KMS-11 (cell line): ENCODE measurements at regions not wholly inside any gene's neighbourhood (a gene's known extent, or its start where the extent isn't known, plus 50 kb on each side); places are given as distances from the start of the nearest gene placed in this dataset.

Source experiments
- H2AFZ ChIP-seq: fragments of 200-600 bp; sonication (generic); 2 replicates; pipeline ENCODE4 v1.6.1; 2016; ENCODE audit warnings: antibody characterized with exemption, mixed run types, low read depth
- H3K27ac ChIP-seq: fragments of 200-600 bp; sonication (generic); 2 replicates; pipeline ENCODE4 v1.6.1; 2016; ENCODE audit warnings: mild to moderate bottlenecking, mixed run types
- H3K27me3 ChIP-seq: fragments of 200-600 bp; sonication (generic); 2 replicates; pipeline ENCODE4 v1.6.1; 2017; ENCODE audit warnings: mild to moderate bottlenecking, low read depth, mixed run types, moderate library complexity; ENCODE audit not compliant: insufficient read depth
- H3K36me3 ChIP-seq: fragments of 200-600 bp; sonication (generic); 2 replicates; pipeline ENCODE4 v1.6.1; 2017; ENCODE audit warnings: mild to moderate bottlenecking, mixed run types; ENCODE audit not compliant: insufficient read depth
- H3K4me1 ChIP-seq: fragments of 200-600 bp; sonication (generic); 2 replicates; pipeline ENCODE4 v1.6.1; 2016; ENCODE audit warnings: mild to moderate bottlenecking, low read depth, mixed run types; ENCODE audit not compliant: poor library complexity, severe bottlenecking
- H3K4me2 ChIP-seq: fragments of 200-600 bp; sonication (generic); 2 replicates; pipeline ENCODE4 v1.7.0; 2016; ENCODE audit warnings: mild to moderate bottlenecking, mixed run types
- H3K4me3 ChIP-seq: fragments of 200-600 bp; sonication (generic); IDR thresholded peaks from 2 replicates; pipeline ENCODE4 v1.6.1; 2017; ENCODE audit warnings: low read depth, low read length, mixed read lengths; ENCODE audit not compliant: insufficient read depth
- H3K79me2 ChIP-seq: fragments of 200-600 bp; sonication (generic); 2 replicates; pipeline ENCODE4 v1.6.1; 2016; ENCODE audit warnings: low read depth, mixed run types; ENCODE audit not compliant: insufficient read depth
- H3K9ac ChIP-seq: fragments of 200-600 bp; sonication (generic); 2 replicates; pipeline ENCODE4 v1.6.1; 2016; ENCODE audit warnings: mild to moderate bottlenecking, mixed run types
- H4K20me1 ChIP-seq: fragments of 200-600 bp; sonication (generic); 2 replicates; pipeline ENCODE4 v1.6.1; 2016; ENCODE audit warnings: mild to moderate bottlenecking, mixed run types; ENCODE audit not compliant: insufficient read depth
- CTCF ChIP-seq: fragments of 200-600 bp; sonication (generic); conservative IDR thresholded peaks from 2 replicates; pipeline ENCODE4 v1.6.1; 2017; ENCODE audit warnings: low read depth, mild to moderate bottlenecking, antibody characterized with exemption, low read length, moderate library complexity, mixed read lengths

- H3K27me3 ChIP-seq: no peaks in the 10 kb centered on the region
- H3K4me1 ChIP-seq: no peaks in the 10 kb centered on the region
- H3K9ac ChIP-seq: no peak overlapping the region
- no peaks in the 10 kb centered on the region for H4K20me1 ChIP-seq
- no peak overlapping the region for H2AFZ ChIP-seq
- TF ChIP-seq CTCF: no peak
- H3K4me2 ChIP-seq: no peak overlapping the region
- no peaks in the 10 kb centered on the region for H3K36me3 ChIP-seq
- no peak overlapping the region for H3K4me3 ChIP-seq
- H3K27ac ChIP-seq: no peak overlapping the region
- no peaks in the 10 kb centered on the region for H3K79me2 ChIP-seq
Observed at GRCh38 chr10:106111246-106111645, 1053.3 kb downstream of the SORCS1 start.

GRCh38 chr10:106107706-106108105 lies 1056.8 kb downstream of the SORCS1 start:
- no peaks in the 10 kb centered on the region for H3K79me2 ChIP-seq
- no peaks in the 10 kb centered on the region for H3K36me3 ChIP-seq
- H3K4me2 ChIP-seq: no peak overlapping the region
- H3K4me1 ChIP-seq: no peaks in the 10 kb centered on the region
- no peak overlapping the region for H3K4me3 ChIP-seq
- no peak for TF ChIP-seq CTCF
- H3K9ac ChIP-seq: no peak overlapping the region
- no peak overlapping the region for H3K27ac ChIP-seq
- H4K20me1 ChIP-seq: no peaks in the 10 kb centered on the region
- H3K27me3 ChIP-seq: no peaks in the 10 kb centered on the region
- H2AFZ ChIP-seq: no peak overlapping the region

GRCh38 chr10:106106114-106106513 lies 1058.4 kb downstream of the SORCS1 start:
- H3K27me3 ChIP-seq: no peaks in the 10 kb centered on the region
- no peaks in the 10 kb centered on the region for H3K36me3 ChIP-seq
- H3K79me2 ChIP-seq: no peaks in the 10 kb centered on the region
- H3K9ac ChIP-seq: no peak overlapping the region
- H3K4me3 ChIP-seq: no peak overlapping the region
- no peak overlapping the region for H2AFZ ChIP-seq
- no peak for TF ChIP-seq CTCF
- H3K27ac ChIP-seq: no peak overlapping the region
- no peak overlapping the region for H3K4me2 ChIP-seq
- no peaks in the 10 kb centered on the region for H3K4me1 ChIP-seq
- H4K20me1 ChIP-seq: no peaks in the 10 kb centered on the region

GRCh38 chr10:106089855-106090254 lies 1074.7 kb downstream of the SORCS1 start:
- H2AFZ ChIP-seq: no peak overlapping the region
- H3K27ac ChIP-seq: no peak overlapping the region
- no peak overlapping the region for H3K9ac ChIP-seq
- no peaks in the 10 kb centered on the region for H3K79me2 ChIP-seq
- no peaks in the 10 kb centered on the region for H4K20me1 ChIP-seq
- no peak overlapping the region for H3K4me2 ChIP-seq
- no peaks in the 10 kb centered on the region for H3K27me3 ChIP-seq
- no peak overlapping the region for H3K4me3 ChIP-seq
- TF ChIP-seq CTCF: no peak
- no peaks in the 10 kb centered on the region for H3K4me1 ChIP-seq
- H3K36me3 ChIP-seq: no peaks in the 10 kb centered on the region

- H2AFZ ChIP-seq: no peak overlapping the region
- no peak for TF ChIP-seq CTCF
Observed at GRCh38 chr10:106086391-106086790, 1078.1 kb downstream of the SORCS1 start.

More at GRCh38 chr10:106086391-106086790, 1078.1 kb downstream of the SORCS1 start:
- Histone ChIP-seq H3K4me3 (no peak overlapping the region), H3K4me2 (no peak overlapping the region), H3K27ac (no peak overlapping the region), H3K79me2 (no peaks in the 10 kb centered on the region), H4K20me1 (no peaks in the 10 kb centered on the region), H3K27me3 (no peaks in the 10 kb centered on the region), H3K4me1 (no peaks in the 10 kb centered on the region), H3K36me3 (no peaks in the 10 kb centered on the region), H3K9ac (no peak overlapping the region)
